HEK293T (cell line): ENCODE measurements at regions not wholly inside any gene's neighbourhood (a gene's known extent, or its start where the extent isn't known, plus 50 kb on each side); places are given as distances from the start of the nearest gene placed in this dataset.

Experiments used
- CTCF ChIA-PET: fragments of 350-600 bp; formaldehyde crosslinking; extraction: SDS; loops from one replicate; lab custom pipeline; 2021; ENCODE audit warnings: antibody characterized with exemption, inconsistent platforms; lab: Yijun Ruan, JAX
- POLR2A ChIA-PET: fragments of 350-600 bp; formaldehyde crosslinking; extraction: SDS; loops from one replicate; lab custom pipeline; 2020; ENCODE audit warnings: antibody characterized with exemption, inconsistent platforms; lab: Yijun Ruan, JAX
- DNase-seq: peaks from one replicate; pipeline ENCODE4 v3.0.0; 2012; ENCODE audit warnings: mixed read lengths; ENCODE audit errors: extremely low spot score
- ARNT ChIP-seq: fragments of 450-650 bp; IDR thresholded peaks from 2 replicates; pipeline ENCODE4 v1.6.1; 2017; ENCODE audit warnings: mild to moderate bottlenecking
- BHLHE40 ChIP-seq: fragments of 450-650 bp; IDR thresholded peaks from 2 replicates; pipeline ENCODE4 v1.6.1; 2016; ENCODE audit warnings: mild to moderate bottlenecking, moderate library complexity, borderline replicate concordance
- CTBP1 ChIP-seq: fragments of 450-650 bp; IDR thresholded peaks from 2 replicates; pipeline ENCODE4 v1.6.1; 2016; ENCODE audit warnings: borderline replicate concordance
- ELF4 ChIP-seq: fragments of 450-650 bp; IDR thresholded peaks from 2 replicates; pipeline ENCODE4 v1.6.1; 2017; ENCODE audit warnings: antibody characterized with exemption
- FOXA1 ChIP-seq: fragments of 450-650 bp; IDR thresholded peaks from 2 replicates; pipeline ENCODE4 v1.6.1; 2016; ENCODE audit warnings: mild to moderate bottlenecking
- FOXK2 ChIP-seq: fragments of 450-650 bp; IDR thresholded peaks from 2 replicates; pipeline ENCODE4 v1.6.1; 2016; ENCODE audit warnings: mild to moderate bottlenecking
- FOXM1 ChIP-seq: fragments of 450-650 bp; IDR thresholded peaks from 2 replicates; pipeline ENCODE4 v1.6.1; 2017; ENCODE audit warnings: mild to moderate bottlenecking, borderline replicate concordance
- HDGF ChIP-seq: fragments of 450-650 bp; IDR thresholded peaks from 2 replicates; pipeline ENCODE4 v1.6.1; 2017; ENCODE audit warnings: antibody characterized with exemption, borderline replicate concordance
- L3MBTL2 ChIP-seq: fragments of 450-650 bp; conservative IDR thresholded peaks from 2 replicates; pipeline ENCODE4 v1.6.1; 2016; ENCODE audit warnings: mild to moderate bottlenecking
- LEF1 ChIP-seq: fragments of 450-650 bp; IDR thresholded peaks from 2 replicates; pipeline ENCODE4 v1.6.1; 2017; ENCODE audit warnings: mild to moderate bottlenecking, borderline replicate concordance
- NFRKB ChIP-seq: fragments of 450-650 bp; IDR thresholded peaks from 2 replicates; pipeline ENCODE4 v1.6.1; 2016; ENCODE audit warnings: mild to moderate bottlenecking, moderate library complexity
- SP1 ChIP-seq: fragments of 450-650 bp; IDR thresholded peaks from 2 replicates; pipeline ENCODE4 v1.6.1; 2017
- SUZ12 ChIP-seq: fragments of 450-650 bp; IDR thresholded peaks from 2 replicates; pipeline ENCODE4 v1.6.1; 2016; ENCODE audit warnings: mild to moderate bottlenecking
- TARDBP ChIP-seq: fragments of 450-650 bp; IDR thresholded peaks from 2 replicates; pipeline ENCODE4 v1.6.1; 2016
- ZNF384 ChIP-seq: fragments of 450-650 bp; IDR thresholded peaks from 2 replicates; pipeline ENCODE4 v1.6.1; 2016
- TF ChIP-seq, protein P1 (sequence below): fragments of 450-650 bp; IDR thresholded peaks from 2 replicates; pipeline ENCODE4 v1.6.1; 2016

GRCh38 chr7:41538810-41539724 is 163.8 kb downstream of the INHBA start:
- ChIA-PET POLR2A (no interaction called here), CTCF (no interaction called here)
- TF ChIP-seq L3MBTL2 (no peak), CTBP1 (no peak), SUZ12 (no peak), FOXM1 (no peak), ELF4 (no peak), BHLHE40 (no peak), FOXK2 (no peak), ARNT (no peak), FOXA1 (no peak)
- DNase-seq: no peak

DNA sequence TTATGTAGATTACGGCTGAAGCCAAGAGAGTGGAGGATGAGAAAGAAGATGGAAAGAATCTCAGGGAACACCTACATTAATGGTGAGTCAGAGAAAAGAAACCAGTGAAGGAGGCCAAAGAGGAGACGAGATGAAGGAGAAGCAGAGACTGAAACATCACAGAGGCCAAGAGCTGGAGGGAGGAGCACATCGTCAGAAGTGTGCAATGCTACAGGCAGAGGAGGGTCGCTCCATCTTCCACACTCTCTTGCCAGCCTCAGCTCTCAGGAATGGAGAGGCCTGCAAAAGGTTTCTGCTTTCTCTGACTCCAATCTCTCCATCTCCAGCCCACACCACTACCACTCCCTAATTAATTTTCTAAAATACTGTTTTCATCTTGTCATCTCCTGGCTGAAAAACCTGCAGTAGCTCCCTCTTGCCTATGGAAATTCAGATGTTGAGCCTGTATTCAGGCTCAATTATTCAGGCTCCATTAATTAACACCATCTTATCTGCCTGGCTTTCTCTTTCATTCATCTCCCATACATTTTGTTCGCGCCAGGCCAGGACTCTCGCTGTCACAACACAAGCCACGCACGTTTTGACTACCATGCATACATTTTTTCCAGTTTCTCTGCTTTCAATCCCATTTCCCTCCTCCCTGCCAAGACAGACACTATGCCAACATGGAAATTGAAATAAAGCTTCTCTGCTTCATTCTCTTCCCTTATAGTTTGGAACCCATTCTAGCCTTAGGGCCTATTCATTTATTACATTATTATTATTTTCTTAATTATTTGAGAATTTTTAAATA is 165.8 kb downstream of the INHBA start:
- DNase-seq: no peak
- ChIA-PET CTCF (no interaction called here), POLR2A (no interaction called here)
- TF ChIP-seq L3MBTL2: no peak
- TF ChIP-seq HDGF: no peak
- no peak for TF ChIP-seq FOXK2
- no peak for TF ChIP-seq TARDBP
- no peak for TF ChIP-seq ELF4
- TF ChIP-seq, protein P1, sequence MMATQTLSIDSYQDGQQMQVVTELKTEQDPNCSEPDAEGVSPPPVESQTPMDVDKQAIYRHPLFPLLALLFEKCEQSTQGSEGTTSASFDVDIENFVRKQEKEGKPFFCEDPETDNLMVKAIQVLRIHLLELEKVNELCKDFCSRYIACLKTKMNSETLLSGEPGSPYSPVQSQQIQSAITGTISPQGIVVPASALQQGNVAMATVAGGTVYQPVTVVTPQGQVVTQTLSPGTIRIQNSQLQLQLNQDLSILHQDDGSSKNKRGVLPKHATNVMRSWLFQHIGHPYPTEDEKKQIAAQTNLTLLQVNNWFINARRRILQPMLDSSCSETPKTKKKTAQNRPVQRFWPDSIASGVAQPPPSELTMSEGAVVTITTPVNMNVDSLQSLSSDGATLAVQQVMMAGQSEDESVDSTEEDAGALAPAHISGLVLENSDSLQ: no peak
- no peak for TF ChIP-seq BHLHE40
- no peak for TF ChIP-seq SUZ12
- TF ChIP-seq FOXM1: no peak

GRCh38 chr7:41536122-41536872 is 166.6 kb downstream of the INHBA start:
- ChIA-PET POLR2A (no interaction called here), CTCF (no interaction called here)
- no peak for DNase-seq
- TF ChIP-seq ZNF384: no peak
- no peak for TF ChIP-seq L3MBTL2
- no peak for TF ChIP-seq FOXA1
- TF ChIP-seq FOXK2: no peak
- TF ChIP-seq NFRKB: no peak
- no peak for TF ChIP-seq FOXM1
- no peak for TF ChIP-seq ARNT

DNA sequence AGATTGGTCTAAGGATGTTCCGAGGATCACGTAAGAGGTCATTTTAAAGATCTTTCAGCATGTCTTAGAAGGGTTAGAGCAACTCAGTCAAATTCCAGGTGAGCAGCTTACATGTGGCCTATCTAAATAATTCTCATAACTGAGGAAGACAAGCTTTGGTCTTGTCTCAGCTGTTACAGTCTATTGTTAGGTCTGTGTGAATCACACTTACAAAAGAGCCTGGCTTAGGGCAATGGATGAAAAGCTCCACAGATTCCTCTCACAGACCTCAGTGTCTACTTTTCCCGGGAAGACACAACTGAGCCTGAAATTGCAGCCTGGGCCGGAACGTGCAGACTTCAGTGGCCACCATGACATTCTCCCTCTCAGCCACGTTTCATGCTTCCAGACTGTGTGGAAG is 173.1 kb downstream of the INHBA start:
- ChIA-PET CTCF (no interaction called here), POLR2A (no interaction called here)
- no peak for DNase-seq
- TF ChIP-seq TARDBP (no peak), SP1 (no peak), FOXK2 (no peak), ELF4 (no peak), BHLHE40 (no peak), CTBP1 (no peak), FOXM1 (no peak), NFRKB (no peak), HDGF (no peak), FOXA1 (no peak), L3MBTL2 (no peak), LEF1 (no peak), ARNT (no peak), SUZ12 (no peak), ZNF384 (no peak)
- TF ChIP-seq, protein P1: no peak

- ChIA-PET CTCF (no interaction called here), POLR2A (no interaction called here)
- no peak for TF ChIP-seq TARDBP
- no peak for TF ChIP-seq SUZ12
- TF ChIP-seq HDGF: no peak
- TF ChIP-seq SP1: no peak
- TF ChIP-seq BHLHE40: no peak
- no peak for TF ChIP-seq CTBP1
- no peak for TF ChIP-seq FOXK2
- DNase-seq: no peak
Measured at GRCh38 chr7:41524876-41525275, 178.0 kb downstream of the INHBA start.

- no peak for TF ChIP-seq TARDBP
- TF ChIP-seq ZNF384: no peak
- no peak for TF ChIP-seq SUZ12
- no peak for TF ChIP-seq HDGF
- no peak for TF ChIP-seq LEF1
- TF ChIP-seq, protein P1: no peak
- no peak for TF ChIP-seq ARNT
- TF ChIP-seq ELF4: no peak
- TF ChIP-seq NFRKB: no peak
- no peak for TF ChIP-seq L3MBTL2
- TF ChIP-seq FOXK2: no peak
- TF ChIP-seq SP1: no peak
- TF ChIP-seq FOXA1: no peak
- TF ChIP-seq CTBP1: no peak
- no peak for TF ChIP-seq BHLHE40
- ChIA-PET CTCF (no interaction called here), POLR2A (no interaction called here)
- no peak for DNase-seq
Measured at GRCh38 chr7:41520445-41520844, 182.4 kb downstream of the INHBA start.
